ENCODE measurements at regions not wholly inside any gene's neighbourhood (a gene's known extent, or its start where the extent isn't known, plus 50 kb on each side); places are given as distances from the start of the nearest gene placed in this dataset.

- no peak for TF ChIP-seq POLR2A (IDR thresholded peaks at IDR 0.05)
- TF ChIP-seq CTCF (IDR thresholded peaks at IDR 0.05 in 4 of 5, conservative IDR thresholded peaks at IDR 0.05 in 1 of 5) = no peak
These were observed 326.6 kb downstream of the RPS24 start for GRCh38 chr10:78360284-78360683.

Measured in gastrocnemius medialis (tissue), 4 donors.